Ascending aorta (tissue), 2 donors: ENCODE measurements at regions not wholly inside any gene's neighbourhood (a gene's known extent, or its start where the extent isn't known, plus 50 kb on each side); places are given as distances from the start of the nearest gene placed in this dataset.

ENCODE experiments used
- DNase-seq, 2 donors: peaks; one replicate each; pipeline ENCODE4 v3.0.0-alpha.2; 2019; ENCODE audit warnings: low spot score in 2 of 2
- H3K27ac ChIP-seq, 2 donors: fragments of 200-600 bp; sonication (generic); one replicate each; pipeline ENCODE4 v1.5.1; 2016 to 2017; ENCODE audit warnings: mild to moderate bottlenecking in 1 of 2
- H3K27me3 ChIP-seq: fragments of 200-600 bp; sonication (generic); one replicate; pipeline ENCODE4 v1.5.1; 2017
- H3K36me3 ChIP-seq, 2 donors: fragments of 200-600 bp; sonication (generic); one replicate each; pipeline ENCODE4 v1.5.1; 2016
- H3K4me1 ChIP-seq, 2 donors: fragments of 200-600 bp; sonication (generic); one replicate each; pipeline ENCODE4 v1.5.1; 2016 to 2017; ENCODE audit warnings: mild to moderate bottlenecking in 1 of 2
- H3K4me3 ChIP-seq, 2 donors: fragments of 200-600 bp; sonication (generic); one replicate each; pipeline ENCODE4 v1.5.1; 2016 to 2017; ENCODE audit warnings: mild to moderate bottlenecking in 1 of 2
- H3K9me3 ChIP-seq, 2 donors: fragments of 200-600 bp; sonication (generic); one replicate each; pipeline ENCODE4 v1.5.1; 2016
- intact Hi-C: fragments of 100-400 bp; cut with DNase I; formaldehyde crosslinking; loops from one replicate; pipeline ENCODE4 v1.15.1; 2023
- TF ChIP-seq, protein P1 (sequence below), 3 experiments: fragments of 200-600 bp in 2 of 3; fragments of 450-650 bp in 1 of 3; sonication (generic) in 2 of 3; IDR thresholded peaks; one replicate each; pipeline ENCODE4 v1.5.1; 2016 to 2019; ENCODE audit warnings: antibody characterized with exemption in 3 of 3, mild to moderate bottlenecking in 1 of 3, moderate library complexity in 1 of 3

DNA sequence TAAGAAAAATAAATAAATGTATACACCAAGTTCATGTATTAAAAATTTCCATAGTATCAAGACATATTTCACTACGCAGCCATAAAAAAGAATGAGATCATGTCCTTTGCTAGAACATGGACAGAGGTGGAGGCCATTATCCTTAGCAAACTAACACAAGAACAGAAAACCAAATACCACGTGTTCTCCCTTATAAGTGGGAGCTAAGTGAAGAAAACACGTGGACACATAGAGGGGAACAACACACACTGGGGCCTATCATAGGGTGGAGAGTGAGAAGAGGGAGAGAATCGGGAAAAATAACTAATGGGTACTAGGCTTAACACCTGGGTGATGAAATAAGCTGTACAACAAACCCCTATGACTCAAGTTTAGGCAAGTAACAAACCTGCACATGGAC lies 552.4 kb upstream of the PBX1 start:
- intact Hi-C loops = no loop called here
- no peaks in the 10 kb centered on the region for H3K36me3 ChIP-seq
- no peak overlapping the region for H3K4me3 ChIP-seq
- TF ChIP-seq, protein P1, sequence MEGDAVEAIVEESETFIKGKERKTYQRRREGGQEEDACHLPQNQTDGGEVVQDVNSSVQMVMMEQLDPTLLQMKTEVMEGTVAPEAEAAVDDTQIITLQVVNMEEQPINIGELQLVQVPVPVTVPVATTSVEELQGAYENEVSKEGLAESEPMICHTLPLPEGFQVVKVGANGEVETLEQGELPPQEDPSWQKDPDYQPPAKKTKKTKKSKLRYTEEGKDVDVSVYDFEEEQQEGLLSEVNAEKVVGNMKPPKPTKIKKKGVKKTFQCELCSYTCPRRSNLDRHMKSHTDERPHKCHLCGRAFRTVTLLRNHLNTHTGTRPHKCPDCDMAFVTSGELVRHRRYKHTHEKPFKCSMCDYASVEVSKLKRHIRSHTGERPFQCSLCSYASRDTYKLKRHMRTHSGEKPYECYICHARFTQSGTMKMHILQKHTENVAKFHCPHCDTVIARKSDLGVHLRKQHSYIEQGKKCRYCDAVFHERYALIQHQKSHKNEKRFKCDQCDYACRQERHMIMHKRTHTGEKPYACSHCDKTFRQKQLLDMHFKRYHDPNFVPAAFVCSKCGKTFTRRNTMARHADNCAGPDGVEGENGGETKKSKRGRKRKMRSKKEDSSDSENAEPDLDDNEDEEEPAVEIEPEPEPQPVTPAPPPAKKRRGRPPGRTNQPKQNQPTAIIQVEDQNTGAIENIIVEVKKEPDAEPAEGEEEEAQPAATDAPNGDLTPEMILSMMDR (IDR thresholded peaks at IDR 0.05) = no peak
- H3K4me1 ChIP-seq = no peaks in the 10 kb centered on the region
- peaks cover 0 to 1% of the 10 kb centered on the region in 2 donors for H3K9me3 ChIP-seq
- no peaks in the 10 kb centered on the region for H3K27me3 ChIP-seq
- DNase-seq = no peak
- H3K27ac ChIP-seq = no peak overlapping the region

DNA sequence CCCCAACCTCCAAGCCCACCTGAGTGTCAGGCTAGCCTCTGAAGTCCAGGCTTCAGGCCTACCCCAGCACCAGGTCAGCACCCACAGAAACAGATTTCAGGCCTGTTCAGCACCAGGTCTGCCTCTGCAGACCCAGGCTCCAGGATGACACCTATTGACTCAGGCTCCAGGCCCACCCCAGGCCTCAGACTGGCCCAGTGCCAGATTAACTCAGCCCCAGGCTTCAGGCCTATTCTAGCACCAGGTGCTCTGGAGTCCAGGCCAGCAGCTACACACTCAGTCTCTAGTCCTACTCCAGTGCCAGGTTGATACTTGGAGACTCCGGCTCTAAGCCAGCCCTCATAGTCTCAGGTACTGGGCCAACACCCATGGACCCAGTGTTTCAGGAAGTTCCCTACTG lies 541.7 kb upstream of the PBX1 start:
- TF ChIP-seq, protein P1 (IDR thresholded peaks at IDR 0.05) = no peak
- no peak for DNase-seq
- Histone ChIP-seq H3K27me3 (no peaks in the 10 kb centered on the region), H3K36me3 (no peaks in the 10 kb centered on the region), H3K4me1 (no peaks in the 10 kb centered on the region), H3K4me3 (no peak overlapping the region), H3K27ac (no peak overlapping the region), H3K9me3 (peaks cover 3 to 11% of the 10 kb centered on the region in 2 donors)
- intact Hi-C loops = no loop called here

DNA sequence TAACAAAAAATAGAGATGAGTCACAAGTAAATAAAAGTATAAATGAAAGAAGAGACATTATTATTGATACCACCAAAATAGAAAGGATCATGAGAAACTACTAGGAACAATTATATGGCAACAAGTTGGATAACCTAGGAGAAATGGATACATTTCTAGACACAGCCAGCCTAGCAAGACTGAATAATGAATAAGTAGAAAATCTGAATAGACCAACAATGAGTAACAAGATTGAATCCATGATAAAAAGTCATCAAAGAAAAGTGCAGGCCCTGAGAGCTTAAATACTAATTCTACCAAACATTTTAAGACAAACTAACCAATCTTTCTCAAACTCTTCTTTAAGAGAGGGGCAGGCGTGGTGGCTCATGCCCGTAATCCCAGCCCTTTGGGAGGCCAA lies 538.6 kb upstream of the PBX1 start:
- TF ChIP-seq, protein P1 (IDR thresholded peaks at IDR 0.05) = no peak
- H3K27ac ChIP-seq = no peak overlapping the region
- no peak for DNase-seq
- intact Hi-C loops = no loop called here
- peaks cover 0 to 5% of the 10 kb centered on the region in 2 donors for H3K9me3 ChIP-seq
- H3K27me3 ChIP-seq = no peaks in the 10 kb centered on the region
- no peaks in the 10 kb centered on the region for H3K36me3 ChIP-seq
- H3K4me3 ChIP-seq = no peak overlapping the region
- no peaks in the 10 kb centered on the region for H3K4me1 ChIP-seq

DNA sequence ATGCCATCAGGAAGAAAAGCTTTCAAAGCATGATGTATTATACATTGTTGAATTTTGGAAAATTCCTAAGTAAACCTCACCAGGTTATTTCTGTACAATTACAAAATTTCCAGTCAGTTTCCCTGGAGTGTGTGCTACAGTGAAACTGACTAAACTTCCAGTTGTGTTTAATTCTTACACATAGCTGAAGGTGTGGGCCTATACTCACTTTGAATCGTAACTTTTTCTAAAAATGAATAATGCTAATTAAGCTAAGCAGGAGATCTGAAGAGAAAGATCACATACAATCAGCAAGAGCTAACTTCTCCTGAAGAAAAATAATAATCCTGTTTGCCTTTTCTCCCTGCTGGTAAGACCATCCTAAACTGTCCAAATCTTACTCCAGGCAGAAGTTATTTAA lies 537.2 kb upstream of the PBX1 start:
- no peak for DNase-seq
- Histone ChIP-seq H3K9me3 (peaks cover 0 to 4% of the 10 kb centered on the region in 2 donors), H3K4me1 (no peaks in the 10 kb centered on the region), H3K27me3 (no peaks in the 10 kb centered on the region), H3K4me3 (no peak overlapping the region), H3K36me3 (no peaks in the 10 kb centered on the region), H3K27ac (no peak overlapping the region)
- intact Hi-C loops = no loop called here
- TF ChIP-seq, protein P1 (IDR thresholded peaks at IDR 0.05) = no peak

DNA sequence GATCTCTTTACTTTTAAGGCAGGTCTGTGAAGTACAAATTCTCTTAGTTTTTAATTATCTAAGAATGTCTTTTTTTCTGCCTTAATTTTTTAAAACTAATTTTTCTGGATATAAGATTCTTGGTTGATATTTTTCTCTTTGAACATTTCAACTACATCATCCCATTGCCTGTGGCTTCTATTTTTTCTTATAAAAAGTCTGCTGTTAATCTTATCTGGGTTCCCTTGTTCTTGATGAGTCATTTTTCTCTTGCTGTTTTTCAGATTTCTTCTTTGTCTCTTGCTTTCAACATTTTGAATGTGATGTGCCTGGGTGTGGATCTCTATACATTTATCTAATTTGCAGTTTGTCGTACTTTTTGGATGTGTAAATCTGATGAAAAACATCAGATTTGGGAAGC lies 525.2 kb upstream of the PBX1 start:
- intact Hi-C loops = no loop called here
- Histone ChIP-seq H3K4me3 (no peak overlapping the region), H3K36me3 (no peaks in the 10 kb centered on the region), H3K9me3 (peaks cover 0 to 8% of the 10 kb centered on the region in 2 donors), H3K27ac (no peak overlapping the region), H3K27me3 (no peaks in the 10 kb centered on the region), H3K4me1 (no peaks in the 10 kb centered on the region)
- TF ChIP-seq, protein P1 (IDR thresholded peaks at IDR 0.05) = no peak
- no peak for DNase-seq

DNA sequence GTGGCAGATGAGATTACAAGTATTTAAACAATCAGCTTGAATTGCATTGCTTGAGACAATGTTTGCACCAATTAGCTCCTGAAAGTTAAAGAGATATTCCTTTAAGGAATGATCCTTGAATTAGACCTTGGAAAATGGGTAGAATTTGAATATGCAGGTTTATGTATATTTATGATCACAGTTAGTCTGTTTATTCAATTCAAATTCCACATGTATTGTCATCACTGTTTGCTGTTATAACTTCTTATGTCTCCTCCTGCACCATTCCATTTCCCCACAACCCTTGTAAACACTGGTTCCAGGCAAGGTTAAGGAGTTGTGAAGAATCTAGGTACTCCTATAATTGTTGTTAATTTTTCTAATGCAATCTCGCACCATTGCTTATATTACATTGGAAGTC lies 518.2 kb upstream of the PBX1 start:
- TF ChIP-seq, protein P1 (IDR thresholded peaks at IDR 0.05) = no peak
- Histone ChIP-seq H3K27me3 (no peaks in the 10 kb centered on the region), H3K27ac (no peak overlapping the region), H3K4me3 (no peak overlapping the region), H3K4me1 (no peaks in the 10 kb centered on the region), H3K36me3 (no peaks in the 10 kb centered on the region), H3K9me3 (no peaks in the 10 kb centered on the region)
- no peak for DNase-seq
- intact Hi-C loops = no loop called here
